Duodenal mucosa (tissue), 2 donors: ENCODE measurements at regions not wholly inside any gene's neighbourhood (a gene's known extent, or its start where the extent isn't known, plus 50 kb on each side); places are given as distances from the start of the nearest gene placed in this dataset.
"Not testable (repeated sequence)": the region's sequence is repeated elsewhere in the genome, so short reads cannot be mapped to it uniquely, and the experiment has no call there.

ENCODE experiments used
- H3K27ac ChIP-seq: one replicate; pipeline ENCODE4 v1.7.0; 2013; ENCODE audit warnings: low read depth, low read length
- H3K27me3 ChIP-seq, 2 donors: one replicate each; pipeline ENCODE4 v1.7.0; 2013; ENCODE audit warnings: low read length in 2 of 2, control low read depth in 1 of 2; ENCODE audit not compliant: insufficient read depth in 2 of 2, control insufficient read depth in 1 of 2
- H3K36me3 ChIP-seq, 2 donors: one replicate each; pipeline ENCODE4 v1.7.0; 2013; ENCODE audit warnings: low read length in 2 of 2, control low read depth in 1 of 2; ENCODE audit not compliant: insufficient read depth in 2 of 2, control insufficient read depth in 1 of 2
- H3K4me1 ChIP-seq, 2 donors: one replicate each; pipeline ENCODE4 v1.7.0; 2013; ENCODE audit warnings: low read length in 2 of 2, control low read depth in 1 of 2; ENCODE audit not compliant: insufficient read depth in 2 of 2, control insufficient read depth in 1 of 2
- H3K4me3 ChIP-seq, 2 donors: one replicate each; pipeline ENCODE4 v1.7.0; 2013; ENCODE audit warnings: low read length in 2 of 2, low read depth in 1 of 2
- H3K9ac ChIP-seq, 2 donors: one replicate each; pipeline ENCODE4 v1.7.0; 2013; ENCODE audit warnings: low read length in 2 of 2, low read depth in 1 of 2
- H3K9me3 ChIP-seq, 2 donors: one replicate each; pipeline ENCODE4 v1.7.0; 2013; ENCODE audit warnings: low read length in 2 of 2, control low read depth in 1 of 2; ENCODE audit not compliant: control insufficient read depth in 1 of 2

- Histone ChIP-seq H3K9ac (no peak overlapping the region), H3K27ac (no peak overlapping the region), H3K27me3 (no peaks in the 10 kb centered on the region)
Observed at GRCh38 chr11:87600938-87601337, 563.2 kb downstream of the TMEM135 start.

GRCh38 chr11:87597725-87598124 is 560.0 kb downstream of the TMEM135 start:
- no peaks in the 10 kb centered on the region for H3K36me3 ChIP-seq
- no peak overlapping the region for H3K4me3 ChIP-seq
- no peaks in the 10 kb centered on the region for H3K27me3 ChIP-seq
- no peaks in the 10 kb centered on the region for H3K9me3 ChIP-seq
- no peaks in the 10 kb centered on the region for H3K4me1 ChIP-seq
- H3K9ac ChIP-seq, result no peak overlapping the region
- H3K27ac ChIP-seq, result no peak overlapping the region

More at GRCh38 chr11:87600938-87601337, 563.2 kb downstream of the TMEM135 start:
- Histone ChIP-seq H3K9me3 (no peaks in the 10 kb centered on the region), H3K36me3 (no peaks in the 10 kb centered on the region), H3K4me1 (no peaks in the 10 kb centered on the region), H3K4me3 (no peak overlapping the region)

- no peaks in the 10 kb centered on the region for H3K27me3 ChIP-seq
- H3K36me3 ChIP-seq, result no peaks in the 10 kb centered on the region
- no peaks in the 10 kb centered on the region for H3K4me1 ChIP-seq
- H3K27ac ChIP-seq, result no peak overlapping the region
- H3K9ac ChIP-seq, result no peak overlapping the region
- no peak overlapping the region for H3K4me3 ChIP-seq
- no peaks in the 10 kb centered on the region for H3K9me3 ChIP-seq
Observed at GRCh38 chr11:87596176-87596575, 558.4 kb downstream of the TMEM135 start.

GRCh38 chr11:87589082-87589481 is 551.3 kb downstream of the TMEM135 start:
- Histone ChIP-seq H3K27me3 (no peaks in the 10 kb centered on the region), H3K4me3 (no peak overlapping the region), H3K36me3 (no peaks in the 10 kb centered on the region), H3K9me3 (peaks cover 0 to 9% of the 10 kb centered on the region in 2 donors), H3K4me1 (no peaks in the 10 kb centered on the region), H3K27ac (no peak overlapping the region), H3K9ac (no peak overlapping the region)

GRCh38 chr11:87585613-87586012 is 547.9 kb downstream of the TMEM135 start:
- H3K27me3 ChIP-seq, H3K9me3 ChIP-seq, H3K4me3 ChIP-seq, H3K9ac ChIP-seq, H3K36me3 ChIP-seq, H3K27ac ChIP-seq, H3K4me1 ChIP-seq: not testable (repeated sequence)

GRCh38 chr11:87583931-87584330 is 546.2 kb downstream of the TMEM135 start:
- H3K27ac ChIP-seq, result no peak overlapping the region
- no peak overlapping the region for H3K9ac ChIP-seq
- no peaks in the 10 kb centered on the region for H3K4me1 ChIP-seq
- H3K27me3 ChIP-seq, result no peaks in the 10 kb centered on the region
- no peaks in the 10 kb centered on the region for H3K36me3 ChIP-seq
- H3K4me3 ChIP-seq, result no peak overlapping the region
- H3K9me3 ChIP-seq, result peaks cover 0 to 9% of the 10 kb centered on the region in 2 donors

- Histone ChIP-seq H3K4me1 (no peaks in the 10 kb centered on the region), H3K36me3 (no peaks in the 10 kb centered on the region), H3K4me3 (no peak overlapping the region)
Observed at GRCh38 chr11:87575088-87575487, 537.4 kb downstream of the TMEM135 start.

GRCh38 chr11:87574193-87574592 is 536.5 kb downstream of the TMEM135 start:
- no peak overlapping the region for H3K9ac ChIP-seq
- no peaks in the 10 kb centered on the region for H3K27me3 ChIP-seq
- H3K36me3 ChIP-seq, result no peaks in the 10 kb centered on the region
- no peak overlapping the region for H3K4me3 ChIP-seq
- no peaks in the 10 kb centered on the region for H3K4me1 ChIP-seq
- H3K27ac ChIP-seq, result no peak overlapping the region
- H3K9me3 ChIP-seq, result no peaks in the 10 kb centered on the region

More at GRCh38 chr11:87575088-87575487, 537.4 kb downstream of the TMEM135 start:
- H3K9ac ChIP-seq, result no peak overlapping the region
- H3K27me3 ChIP-seq, result no peaks in the 10 kb centered on the region
- H3K9me3 ChIP-seq, result no peaks in the 10 kb centered on the region
- H3K27ac ChIP-seq, result no peak overlapping the region

- Histone ChIP-seq H3K9me3 (no peaks in the 10 kb centered on the region), H3K27me3 (no peaks in the 10 kb centered on the region)
Observed at GRCh38 chr11:87573708-87574107, 536.0 kb downstream of the TMEM135 start.

GRCh38 chr11:87572881-87573280 is 535.1 kb downstream of the TMEM135 start:
- H3K36me3 ChIP-seq, result no peaks in the 10 kb centered on the region
- H3K9me3 ChIP-seq, result no peaks in the 10 kb centered on the region
- no peaks in the 10 kb centered on the region for H3K4me1 ChIP-seq
- no peak overlapping the region for H3K9ac ChIP-seq
- no peaks in the 10 kb centered on the region for H3K27me3 ChIP-seq
- H3K4me3 ChIP-seq, result no peak overlapping the region
- no peak overlapping the region for H3K27ac ChIP-seq

More at GRCh38 chr11:87573708-87574107, 536.0 kb downstream of the TMEM135 start:
- no peaks in the 10 kb centered on the region for H3K4me1 ChIP-seq
- no peak overlapping the region for H3K27ac ChIP-seq
- no peak overlapping the region for H3K4me3 ChIP-seq
- H3K36me3 ChIP-seq, result no peaks in the 10 kb centered on the region
- no peak overlapping the region for H3K9ac ChIP-seq

GRCh38 chr11:87560352-87560751 is 522.6 kb downstream of the TMEM135 start:
- H3K27me3 ChIP-seq, result no peaks in the 10 kb centered on the region
- no peak overlapping the region for H3K27ac ChIP-seq
- H3K36me3 ChIP-seq, result no peaks in the 10 kb centered on the region
- H3K9ac ChIP-seq, result no peak overlapping the region
- no peaks in the 10 kb centered on the region for H3K4me1 ChIP-seq
- H3K4me3 ChIP-seq, result no peak overlapping the region
- H3K9me3 ChIP-seq, result no peaks in the 10 kb centered on the region
